ENCODE measurements at regions not wholly inside any gene's neighbourhood (a gene's known extent, or its start where the extent isn't known, plus 50 kb on each side); places are given as distances from the start of the nearest gene placed in this dataset.
"Not testable (repeated sequence)": the region's sequence is repeated elsewhere in the genome, so short reads cannot be mapped to it uniquely, and the experiment has no call there.

DNA sequence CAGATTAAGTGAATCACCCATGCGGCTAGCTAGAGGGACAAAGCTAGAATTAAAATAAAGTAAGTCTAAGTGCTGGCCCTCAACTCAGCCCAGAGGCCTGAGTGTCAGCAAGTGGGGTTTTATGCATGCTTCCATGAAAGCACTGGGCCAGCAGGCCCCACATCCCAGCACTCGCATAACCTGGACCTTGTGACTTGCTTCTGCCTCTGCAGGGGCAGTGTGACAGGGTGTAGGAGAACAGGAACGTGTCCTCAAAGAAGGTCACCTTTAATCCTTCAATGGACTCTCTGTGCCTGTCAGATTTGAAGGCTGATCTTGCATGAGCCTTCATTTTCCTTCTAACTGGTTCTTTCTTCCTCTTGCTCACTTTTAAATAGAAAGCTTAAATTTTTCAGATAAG is 183.4 kb downstream of the ALDH8A1 start:
- H3K4me3 ChIP-seq, result no peak overlapping the region
- no peaks in the 10 kb centered on the region for H3K9me3 ChIP-seq
- no peaks in the 10 kb centered on the region for H3K4me1 ChIP-seq
- TF ChIP-seq POLR2A (IDR thresholded peaks at IDR 0.05) (no peak), EP300 (IDR thresholded peaks at IDR 0.05) (no peak), POLR2AphosphoS5 (IDR thresholded peaks at IDR 0.05) (no peak)
- TF ChIP-seq, protein P1, sequence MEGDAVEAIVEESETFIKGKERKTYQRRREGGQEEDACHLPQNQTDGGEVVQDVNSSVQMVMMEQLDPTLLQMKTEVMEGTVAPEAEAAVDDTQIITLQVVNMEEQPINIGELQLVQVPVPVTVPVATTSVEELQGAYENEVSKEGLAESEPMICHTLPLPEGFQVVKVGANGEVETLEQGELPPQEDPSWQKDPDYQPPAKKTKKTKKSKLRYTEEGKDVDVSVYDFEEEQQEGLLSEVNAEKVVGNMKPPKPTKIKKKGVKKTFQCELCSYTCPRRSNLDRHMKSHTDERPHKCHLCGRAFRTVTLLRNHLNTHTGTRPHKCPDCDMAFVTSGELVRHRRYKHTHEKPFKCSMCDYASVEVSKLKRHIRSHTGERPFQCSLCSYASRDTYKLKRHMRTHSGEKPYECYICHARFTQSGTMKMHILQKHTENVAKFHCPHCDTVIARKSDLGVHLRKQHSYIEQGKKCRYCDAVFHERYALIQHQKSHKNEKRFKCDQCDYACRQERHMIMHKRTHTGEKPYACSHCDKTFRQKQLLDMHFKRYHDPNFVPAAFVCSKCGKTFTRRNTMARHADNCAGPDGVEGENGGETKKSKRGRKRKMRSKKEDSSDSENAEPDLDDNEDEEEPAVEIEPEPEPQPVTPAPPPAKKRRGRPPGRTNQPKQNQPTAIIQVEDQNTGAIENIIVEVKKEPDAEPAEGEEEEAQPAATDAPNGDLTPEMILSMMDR (IDR thresholded peaks at IDR 0.05), result no peak
- no peak for DNase-seq
- intact Hi-C loops (cut with DNase I), result no loop called here
- no peak overlapping the region for H3K27ac ChIP-seq
- H3K27me3 ChIP-seq, result no peaks in the 10 kb centered on the region
- no peaks in the 10 kb centered on the region for H3K36me3 ChIP-seq
- 59 to 96% methylated on average over 3 of the region's 3 CpGs for WGBS, 2 donors

DNA sequence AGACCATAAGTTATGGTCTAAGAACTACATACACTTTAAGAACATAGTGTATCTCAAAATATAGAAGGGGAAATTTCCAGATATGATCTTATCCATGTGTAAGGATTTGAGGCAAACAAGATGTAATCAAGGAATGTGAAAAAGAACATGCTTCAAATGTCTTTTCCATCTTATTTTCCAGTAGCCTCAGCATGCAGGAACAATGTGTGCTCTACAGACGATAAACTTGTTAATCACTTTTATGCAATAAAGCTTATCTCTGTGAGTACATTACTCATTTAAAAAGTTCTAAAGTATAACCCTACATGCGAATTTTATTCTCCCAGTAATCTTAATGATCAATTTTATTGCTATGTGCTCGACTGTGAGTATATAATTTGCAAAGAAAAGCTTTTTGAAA is 185.2 kb downstream of the ALDH8A1 start:
- WGBS, 2 donors, result 17 to 55% methylated on average over 3 of the region's 3 CpGs
- no peaks in the 10 kb centered on the region for H3K4me1 ChIP-seq
- H3K27me3 ChIP-seq, result no peaks in the 10 kb centered on the region
- no peak for DNase-seq
- H3K4me3 ChIP-seq, result no peak overlapping the region
- H3K36me3 ChIP-seq, result no peaks in the 10 kb centered on the region
- intact Hi-C loops (cut with DNase I), result no loop called here
- no peak overlapping the region for H3K27ac ChIP-seq
- TF ChIP-seq POLR2A (IDR thresholded peaks at IDR 0.05) (no peak), POLR2AphosphoS5 (IDR thresholded peaks at IDR 0.05) (no peak), EP300 (IDR thresholded peaks at IDR 0.05) (no peak)
- TF ChIP-seq, protein P1 (IDR thresholded peaks at IDR 0.05), result no peak
- H3K9me3 ChIP-seq, result no peaks in the 10 kb centered on the region

DNA sequence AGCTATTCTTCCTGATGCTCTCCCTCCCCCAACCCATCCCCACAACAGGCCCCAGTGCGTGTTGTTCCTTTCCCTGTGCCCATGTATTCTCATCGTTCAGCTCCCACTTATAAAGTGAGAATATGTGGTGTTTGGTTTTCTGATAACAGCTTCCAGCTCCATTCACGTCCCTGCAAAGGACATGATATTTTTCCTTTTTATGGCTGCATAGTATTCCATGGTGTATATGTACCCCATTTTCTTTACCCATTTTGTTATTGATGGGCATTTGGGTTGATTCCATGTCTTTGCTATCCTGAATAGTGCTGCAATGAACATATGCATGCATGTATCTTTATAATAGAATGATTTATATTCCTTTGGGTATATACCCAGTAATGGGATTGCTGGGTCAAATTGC is 186.3 kb downstream of the ALDH8A1 start:
- DNase-seq; H3K27ac ChIP-seq; H3K27me3 ChIP-seq; H3K4me1 ChIP-seq; H3K36me3 ChIP-seq; H3K9me3 ChIP-seq; intact Hi-C loops (cut with DNase I); H3K4me3 ChIP-seq: not testable (repeated sequence)
- WGBS, 2 donors, result 94 to 96% methylated on average over 3 of the region's 3 CpGs

DNA sequence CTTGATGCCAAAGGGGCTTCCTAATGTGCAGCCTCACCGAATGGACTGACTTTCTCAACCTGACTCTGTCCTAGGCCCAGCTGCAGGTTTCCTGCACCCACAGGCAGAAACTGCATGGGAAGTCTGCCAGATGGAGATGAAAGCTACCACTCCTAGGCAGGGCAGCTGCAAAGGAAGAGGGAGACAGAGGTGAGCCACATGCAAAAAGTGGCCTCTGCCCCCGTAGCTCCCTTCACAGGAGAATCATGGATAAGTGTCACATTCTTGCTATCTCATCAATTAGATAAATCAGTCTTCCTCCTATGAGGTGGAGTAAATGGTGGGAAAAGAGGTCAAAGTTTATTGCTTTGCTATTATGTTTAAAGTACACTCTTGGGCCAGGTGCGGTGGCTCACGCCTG is 191.3 kb downstream of the ALDH8A1 start:
- H3K4me3 ChIP-seq, result no peak overlapping the region
- DNase-seq, result no peak
- H3K27ac ChIP-seq, result no peak overlapping the region
- intact Hi-C loops (cut with DNase I), result no loop called here
- no peaks in the 10 kb centered on the region for H3K4me1 ChIP-seq
- no peak for TF ChIP-seq POLR2A (IDR thresholded peaks at IDR 0.05)
- TF ChIP-seq, protein P1 (IDR thresholded peaks at IDR 0.05), result no peak
- no peak for TF ChIP-seq POLR2AphosphoS5 (IDR thresholded peaks at IDR 0.05)
- no peak for TF ChIP-seq EP300 (IDR thresholded peaks at IDR 0.05)
- no peaks in the 10 kb centered on the region for H3K27me3 ChIP-seq
- H3K36me3 ChIP-seq, result no peaks in the 10 kb centered on the region
- H3K9me3 ChIP-seq, result no peaks in the 10 kb centered on the region
- 69 to 85% methylated on average over 4 of the region's 4 CpGs for WGBS, 2 donors

DNA sequence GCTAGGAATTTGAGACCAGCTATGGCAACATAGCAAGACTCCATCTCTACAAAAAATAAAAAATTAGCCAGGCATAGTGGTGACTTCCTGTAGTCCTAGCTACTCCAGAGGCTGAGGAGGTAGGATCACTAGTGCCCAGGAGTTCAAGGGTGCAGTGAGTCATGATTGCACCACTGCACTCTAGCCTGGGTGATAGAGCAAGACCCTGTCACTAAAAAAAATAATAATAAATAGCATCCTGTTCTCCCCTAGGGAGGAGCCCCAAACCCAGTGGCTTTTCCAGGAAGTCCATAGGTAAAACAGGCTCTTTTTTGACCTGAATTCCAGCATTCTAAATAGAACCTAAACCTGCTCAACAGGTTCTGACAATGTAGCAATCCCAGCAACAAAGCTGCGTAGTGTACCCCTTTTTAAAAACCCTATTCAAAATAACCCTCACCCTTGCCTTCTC is 192.0 kb downstream of the ALDH8A1 start:
- no peak for DNase-seq
- Histone ChIP-seq H3K36me3 (no peaks in the 10 kb centered on the region), H3K4me1 (no peaks in the 10 kb centered on the region), H3K9me3 (no peaks in the 10 kb centered on the region), H3K27ac (no peak overlapping the region), H3K27me3 (no peaks in the 10 kb centered on the region), H3K4me3 (no peak overlapping the region)
- WGBS, 2 donors, result 29 to 77% methylated on average over 1 of the region's 1 CpG
- intact Hi-C loops (cut with DNase I), result no loop called here
- no peak for TF ChIP-seq POLR2AphosphoS5 (IDR thresholded peaks at IDR 0.05)
- TF ChIP-seq POLR2A (IDR thresholded peaks at IDR 0.05), result no peak
- no peak for TF ChIP-seq EP300 (IDR thresholded peaks at IDR 0.05)
- TF ChIP-seq, protein P1 (IDR thresholded peaks at IDR 0.05), result no peak
